ENCODE measurements at regions not wholly inside any gene's neighbourhood (a gene's known extent, or its start where the extent isn't known, plus 50 kb on each side); places are given as distances from the start of the nearest gene placed in this dataset.

GRCh38 chr2:101574622-101575021 is 99.7 kb upstream of the RFX8 start:
- no peak for DNase-seq (ENCODE audit: low spot score in 2 of 2)
- no peaks in the 10 kb centered on the region for H3K27me3 ChIP-seq
- no peaks in the 10 kb centered on the region for H3K4me1 ChIP-seq
- H3K9me3 ChIP-seq: no peaks in the 10 kb centered on the region
- H3K4me3 ChIP-seq: no peak overlapping the region
- H3K36me3 ChIP-seq: no peaks in the 10 kb centered on the region
- 92% methylated on average over 6 of the region's 6 CpGs for WGBS
- TF ChIP-seq POLR2A (IDR thresholded peaks at IDR 0.05) (no peak), POLR2AphosphoS5 (IDR thresholded peaks at IDR 0.05) (no peak), CTCF (IDR thresholded peaks at IDR 0.05) (no peak), EP300 (IDR thresholded peaks at IDR 0.05) (no peak)
- no peak overlapping the region for H3K27ac ChIP-seq

- Histone ChIP-seq H3K4me1 (no peaks in the 10 kb centered on the region), H3K4me3 (no peak overlapping the region), H3K27me3 (no peaks in the 10 kb centered on the region), H3K36me3 (no peaks in the 10 kb centered on the region), H3K27ac (no peak overlapping the region), H3K9me3 (no peaks in the 10 kb centered on the region)
- 34% methylated on average over 1 of the region's 1 CpG for WGBS
- no peak for DNase-seq (ENCODE audit: low spot score in 2 of 2)
- no peak for TF ChIP-seq CTCF (IDR thresholded peaks at IDR 0.05)
- TF ChIP-seq POLR2A (IDR thresholded peaks at IDR 0.05): no peak
- TF ChIP-seq POLR2AphosphoS5 (IDR thresholded peaks at IDR 0.05): no peak
- TF ChIP-seq EP300 (IDR thresholded peaks at IDR 0.05): no peak
Observed at GRCh38 chr2:101571951-101572350, 97.0 kb upstream of the RFX8 start.

GRCh38 chr2:101569886-101570520 is 95.1 kb upstream of the RFX8 start:
- no peak overlapping the region for H3K27ac ChIP-seq
- H3K4me3 ChIP-seq: no peak overlapping the region
- peaks cover 3% of the 10 kb centered on the region for H3K27me3 ChIP-seq
- H3K4me1 ChIP-seq: no peaks in the 10 kb centered on the region
- no peak for DNase-seq (ENCODE audit: low spot score in 2 of 2)
- TF ChIP-seq EP300 (IDR thresholded peaks at IDR 0.05) (no peak), POLR2AphosphoS5 (IDR thresholded peaks at IDR 0.05) (no peak), POLR2A (IDR thresholded peaks at IDR 0.05) (no peak), CTCF (IDR thresholded peaks at IDR 0.05) (no peak)
- H3K36me3 ChIP-seq: no peaks in the 10 kb centered on the region
- 86% methylated on average over 7 of the region's 7 CpGs for WGBS
- H3K9me3 ChIP-seq: no peaks in the 10 kb centered on the region

GRCh38 chr2:101568969-101569368 is 94.1 kb upstream of the RFX8 start:
- WGBS: 85% methylated on average over 1 of the region's 1 CpG
- no peak for TF ChIP-seq POLR2A (IDR thresholded peaks at IDR 0.05)

GRCh38 chr2:101566632-101567228 is 91.8 kb upstream of the RFX8 start:
- Histone ChIP-seq H3K4me3 (no peak overlapping the region), H3K9me3 (no peaks in the 10 kb centered on the region), H3K27ac (no peak overlapping the region), H3K36me3 (no peaks in the 10 kb centered on the region), H3K27me3 (peaks cover 3% of the 10 kb centered on the region), H3K4me1 (no peaks in the 10 kb centered on the region)
- WGBS: 77% methylated on average over 6 of the region's 6 CpGs
- TF ChIP-seq CTCF (IDR thresholded peaks at IDR 0.05) (no peak), POLR2AphosphoS5 (IDR thresholded peaks at IDR 0.05) (no peak), EP300 (IDR thresholded peaks at IDR 0.05) (no peak)
- DNase-seq (ENCODE audit: low spot score in 2 of 2): no peak

More at GRCh38 chr2:101568969-101569368, 94.1 kb upstream of the RFX8 start:
- DNase-seq (ENCODE audit: low spot score in 2 of 2): no peak
- Histone ChIP-seq H3K36me3 (no peaks in the 10 kb centered on the region), H3K4me3 (no peak overlapping the region), H3K27me3 (peaks cover 3% of the 10 kb centered on the region), H3K27ac (no peak overlapping the region), H3K4me1 (no peaks in the 10 kb centered on the region), H3K9me3 (no peaks in the 10 kb centered on the region)
